NCI-H526 treated with DMSO at 0.1 percent for 48 hours (cell line): ENCODE measurements at regions not wholly inside any gene's neighbourhood (a gene's known extent, or its start where the extent isn't known, plus 50 kb on each side); places are given as distances from the start of the nearest gene placed in this dataset.
A peak's percentile ranks its signal among the peaks of the same experiment; 100 is the strongest.

Source experiments
- DNase-seq: peaks from one replicate; lab custom pipeline; 2025; lab: John Stamatoyannopoulos, UW

DNA sequence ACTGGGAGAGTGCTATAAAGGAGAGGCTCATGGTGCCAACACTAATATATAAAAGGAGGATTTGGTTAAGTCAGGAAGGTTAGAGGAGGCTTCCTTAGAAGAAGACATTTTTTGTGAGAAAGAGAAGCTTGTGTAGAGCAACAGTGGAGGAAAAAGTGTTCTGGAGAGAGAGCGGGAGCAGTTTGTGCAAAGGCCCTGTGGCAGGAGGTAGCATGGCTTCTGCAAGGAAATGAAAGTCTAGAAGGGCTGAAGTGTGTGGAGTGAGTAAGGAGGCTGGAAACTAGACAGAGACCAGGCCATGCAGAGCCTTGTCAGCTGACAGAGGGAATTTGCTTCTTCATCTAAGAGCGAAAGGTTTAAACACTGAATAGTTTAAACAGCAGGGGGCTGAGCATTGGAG is 64.4 kb upstream of the ARAP3 start:
- DNase-seq: no peak

DNA sequence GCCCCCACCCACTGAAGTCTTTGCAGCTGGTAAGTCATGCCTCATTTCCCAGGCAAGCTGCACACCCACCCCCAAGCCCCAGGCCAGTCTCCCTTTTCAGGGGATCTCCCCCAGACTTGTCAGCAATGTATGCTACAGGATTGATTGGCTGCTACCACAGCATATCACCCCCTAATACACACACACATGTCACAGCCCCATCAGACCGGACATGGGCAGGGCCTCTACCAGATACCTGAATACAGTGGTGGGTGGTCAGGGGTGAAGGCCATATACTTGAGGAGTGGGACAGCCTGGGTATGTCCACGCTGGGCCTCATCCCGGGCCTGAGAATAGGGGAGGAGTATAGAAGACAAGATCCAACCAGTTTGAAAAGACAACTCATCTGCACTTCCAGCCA is 63.4 kb upstream of the ARAP3 start:
- no peak for DNase-seq

DNA sequence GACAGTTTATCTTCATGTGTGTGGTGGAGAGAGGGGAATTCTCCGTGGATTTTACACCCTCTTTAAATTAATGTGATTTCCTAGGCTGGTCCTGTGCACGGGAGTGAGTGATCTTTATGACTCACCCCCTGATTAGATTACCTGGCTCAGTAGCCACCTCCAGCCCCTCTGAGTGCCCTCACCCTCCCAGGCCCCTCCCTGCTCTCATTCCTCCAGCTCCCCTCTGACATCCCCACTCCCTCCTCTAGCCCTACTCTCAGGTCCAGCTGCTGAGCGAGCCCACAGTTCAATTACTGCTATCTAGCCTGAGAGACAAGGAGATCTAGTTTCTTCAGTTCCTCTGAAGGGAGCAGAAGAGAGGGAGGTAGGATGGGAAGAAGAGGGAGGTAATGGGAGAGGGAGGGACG is 61.8 kb upstream of the ARAP3 start:
- DNase-seq: no peak

DNA sequence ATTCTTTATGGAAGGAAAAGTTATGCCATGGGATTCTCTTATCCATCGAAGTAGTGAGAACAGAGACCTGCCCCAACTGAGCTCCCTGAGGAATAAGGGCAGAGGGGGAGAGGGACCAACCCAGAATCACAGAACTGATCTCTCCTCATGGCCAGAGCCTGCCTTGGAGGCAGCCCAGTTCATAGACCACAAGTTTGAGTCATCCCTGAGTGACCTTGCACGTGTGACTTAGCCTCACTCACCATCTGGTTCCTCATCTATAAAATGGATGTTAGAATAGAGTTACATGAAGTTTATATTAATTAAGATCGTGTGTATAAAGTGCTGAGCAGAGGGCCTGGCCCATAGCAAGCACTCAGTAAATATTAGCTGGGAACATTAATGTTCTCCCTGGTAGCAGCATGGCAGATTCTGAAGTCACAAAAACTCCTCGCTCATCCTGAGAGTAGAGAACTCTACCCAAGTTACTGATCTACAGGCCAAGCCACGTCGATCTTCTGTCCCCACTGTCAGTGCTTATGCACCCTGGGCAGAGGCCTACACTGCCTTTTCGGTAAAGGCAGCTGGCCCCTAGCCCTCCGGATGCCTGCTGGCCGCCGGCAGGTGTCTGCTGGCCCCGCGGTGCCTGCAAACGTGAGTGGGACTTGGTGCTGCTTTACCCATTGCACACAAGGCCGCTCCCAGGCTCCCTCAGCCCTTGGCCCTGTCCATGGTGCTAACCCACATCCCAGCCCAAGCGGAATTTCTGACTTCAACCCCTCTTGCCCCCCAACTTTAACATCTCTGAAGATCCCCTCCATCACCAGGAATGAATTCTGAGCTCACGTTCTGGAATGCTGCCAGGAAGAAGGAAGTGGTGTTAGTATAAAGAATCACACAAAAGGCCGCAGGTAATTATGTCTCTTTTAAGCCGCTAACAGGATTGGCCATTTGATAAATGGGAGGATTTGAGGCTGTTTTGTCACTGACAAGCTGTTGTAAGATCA is 61.1 kb upstream of the ARAP3 start:
- DNase-seq: no peak

DNA sequence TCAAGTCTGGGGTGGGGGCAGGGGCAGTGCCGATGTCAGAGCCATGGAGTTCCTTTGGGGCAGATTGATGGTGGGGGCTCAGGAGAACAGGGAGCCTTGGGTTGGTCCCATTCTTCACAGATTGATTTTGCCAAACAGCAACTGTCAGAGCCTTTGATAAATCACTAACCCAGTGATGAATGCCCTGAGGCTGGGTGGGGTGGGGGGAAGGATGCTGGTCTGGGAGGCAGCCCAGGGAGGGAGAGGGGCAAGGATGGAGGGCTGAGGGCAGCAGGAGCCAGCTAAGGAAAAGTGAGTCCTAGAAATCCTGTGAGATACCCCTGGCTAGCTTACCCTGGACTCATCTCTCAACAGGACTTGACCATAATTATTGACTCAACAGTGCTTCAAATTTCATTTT is 60.1 kb upstream of the ARAP3 start:
- DNase-seq: no peak

DNA sequence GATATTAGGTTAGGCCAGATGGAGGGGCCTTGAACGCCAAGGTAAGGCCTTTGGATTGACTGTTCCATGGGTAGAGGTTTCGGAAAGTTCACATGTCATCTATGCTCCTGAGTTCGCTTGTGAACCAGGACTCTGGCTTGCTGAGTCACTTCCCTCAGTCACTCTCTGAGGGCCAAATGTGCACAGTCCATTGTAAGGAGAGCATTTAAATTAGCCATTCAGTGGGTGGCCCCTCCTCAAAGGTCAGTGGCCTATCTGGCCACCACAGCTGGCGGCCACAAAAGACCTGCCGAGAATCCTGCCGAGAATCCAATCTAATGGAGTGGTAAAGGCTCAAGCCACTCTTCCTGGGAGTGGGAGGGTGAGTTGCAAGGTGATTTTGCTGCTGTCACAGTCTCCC is 58.9 kb upstream of the ARAP3 start:
- no peak for DNase-seq

DNA sequence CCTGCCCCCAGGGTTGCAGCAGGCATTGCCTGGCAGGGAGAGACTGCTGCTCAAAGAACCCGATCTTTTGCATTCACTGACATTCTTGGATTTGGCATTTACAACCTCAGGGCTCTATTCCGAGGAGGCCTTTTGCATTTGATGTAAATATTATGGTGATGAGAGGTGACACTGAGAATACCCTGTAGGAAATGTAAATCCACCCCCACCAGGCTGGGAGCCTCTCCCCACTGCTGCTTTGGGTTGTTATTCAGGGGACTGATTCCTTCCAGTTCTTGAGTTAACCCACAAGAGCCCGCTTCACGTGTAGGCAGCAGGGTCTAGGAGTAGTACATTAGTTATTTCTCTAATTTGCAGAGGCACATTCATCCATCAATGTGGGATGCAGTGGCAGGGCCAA is 55.5 kb upstream of the ARAP3 start:
- peak; percentile 97 for DNase-seq

DNA sequence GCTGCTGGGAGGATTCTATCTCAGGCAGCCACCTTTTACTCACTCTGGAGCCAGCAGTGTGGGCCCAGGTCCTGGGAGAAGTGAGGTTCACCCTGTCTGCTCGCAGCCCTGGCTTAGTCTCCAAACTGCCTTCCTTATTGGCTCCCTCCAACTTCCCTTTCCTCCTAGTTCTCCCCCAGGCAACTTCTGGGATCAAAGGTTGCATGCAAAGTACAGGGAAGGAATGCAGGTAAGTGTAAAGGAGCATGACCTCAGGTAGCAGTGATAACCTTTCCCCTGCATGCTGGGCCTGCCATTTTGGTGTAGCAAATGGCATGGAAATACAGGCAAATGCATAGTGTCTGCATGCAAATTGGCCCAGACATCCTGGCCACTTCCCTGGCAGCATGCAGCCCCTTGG is 53.8 kb upstream of the ARAP3 start:
- DNase-seq: peak; percentile 90

DNA sequence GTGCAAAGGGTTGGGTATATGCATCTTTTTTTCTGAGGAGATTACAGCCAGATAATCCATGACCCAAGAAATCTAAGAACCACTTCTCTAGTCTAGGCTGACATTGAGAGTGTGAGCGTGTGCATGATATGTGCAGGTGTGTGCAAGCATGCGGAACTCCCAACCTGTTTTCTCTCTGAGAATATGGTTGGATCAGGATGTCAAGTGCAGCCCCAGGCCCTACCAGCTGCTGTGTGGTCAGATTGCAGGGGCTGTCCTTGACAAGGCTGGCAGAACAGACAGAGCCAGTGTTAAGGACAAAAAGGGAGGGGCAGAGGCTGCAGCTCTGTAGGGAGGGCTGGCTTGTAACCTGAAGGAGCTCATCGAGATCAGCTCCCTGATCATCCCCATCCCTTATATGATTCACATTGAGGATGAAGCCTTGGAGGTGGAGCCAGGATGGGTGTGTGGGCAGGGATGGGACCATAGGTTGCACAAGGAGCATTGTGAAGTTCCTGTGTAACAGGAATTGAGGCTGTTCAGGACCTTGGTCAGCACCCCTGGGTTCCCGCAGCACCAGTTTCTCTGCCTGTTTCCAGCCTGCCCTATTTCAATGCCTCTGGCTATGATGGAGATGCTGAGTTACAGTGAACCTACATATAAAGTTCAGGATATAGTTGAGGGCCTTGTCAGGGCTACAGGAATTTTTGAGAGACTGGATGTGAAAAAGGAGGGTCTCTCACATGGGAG is 52.6 kb upstream of the ARAP3 start:
- peak; percentile 82 for DNase-seq

DNA sequence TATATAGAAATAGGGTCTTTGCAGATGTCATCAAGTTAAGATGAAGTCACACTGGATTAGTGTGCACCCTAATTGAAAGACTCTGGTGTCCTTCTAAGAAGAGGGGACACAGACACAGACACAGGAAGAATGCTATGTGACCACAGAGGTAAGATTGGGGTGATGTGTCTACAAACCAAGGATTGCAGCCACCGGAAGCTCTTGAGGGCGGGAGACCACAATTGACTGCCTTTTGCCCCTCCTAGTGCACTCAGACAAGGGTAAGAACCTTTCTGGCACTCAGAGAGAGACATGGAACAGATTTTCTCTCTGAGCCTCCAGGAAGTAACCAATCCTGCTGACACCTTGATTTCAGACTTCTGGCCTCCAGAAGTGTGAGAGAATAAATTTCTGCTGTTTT is 51.2 kb upstream of the ARAP3 start:
- DNase-seq: no peak

DNA sequence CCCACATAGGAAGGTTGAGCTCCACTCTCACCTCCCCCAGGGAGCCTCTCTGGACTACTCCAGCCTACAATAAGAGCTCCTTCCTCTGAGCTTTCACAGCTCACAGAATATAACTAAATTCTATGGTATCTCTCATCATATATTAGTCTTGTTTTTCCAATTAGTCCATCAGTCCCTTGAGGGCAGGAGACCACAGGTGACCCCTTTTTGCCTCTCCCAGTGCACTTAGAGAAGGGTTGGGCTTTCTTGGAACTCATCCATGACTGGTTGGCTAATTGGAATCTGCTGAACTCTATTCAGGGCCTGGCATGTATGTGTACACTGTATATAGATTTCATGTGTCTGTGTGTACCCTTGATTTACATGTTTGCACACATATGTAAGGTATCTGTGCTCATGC is 50.4 kb upstream of the ARAP3 start:
- no peak for DNase-seq
